Medulla oblongata (tissue), 1 donor: ENCODE measurements at regions not wholly inside any gene's neighbourhood (a gene's known extent, or its start where the extent isn't known, plus 50 kb on each side); places are given as distances from the start of the nearest gene placed in this dataset.
A peak's percentile ranks its signal among the peaks of the same experiment; 100 is the strongest.
"Not testable (repeated sequence)": the region's sequence is repeated elsewhere in the genome, so short reads cannot be mapped to it uniquely, and the experiment has no call there.

Experiments used
- DNase-seq: peaks from one replicate; pipeline ENCODE4 v3.0.0-alpha.2; 2015; ENCODE audit errors: extremely low spot score

DNA sequence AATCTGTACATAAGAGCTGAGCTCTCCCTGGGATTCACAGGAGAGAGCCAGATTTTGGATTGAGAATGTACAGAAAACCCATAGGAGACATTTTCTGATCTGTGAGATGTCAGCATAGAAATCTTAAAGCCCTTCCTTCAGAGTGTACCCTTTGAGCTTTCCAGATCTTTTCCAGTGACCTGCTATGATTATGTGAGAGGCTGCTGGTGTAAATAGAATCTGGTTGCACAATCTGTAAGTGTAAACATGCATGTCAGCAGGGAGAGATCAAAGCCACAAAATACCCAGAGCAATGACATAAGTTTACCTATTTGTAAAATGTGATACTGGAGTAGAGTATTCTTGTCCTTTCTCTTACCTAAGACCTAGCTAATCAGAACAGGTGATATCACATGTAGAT lies 471.9 kb downstream of the FOXD4L5 start:
- not testable (repeated sequence) for DNase-seq

DNA sequence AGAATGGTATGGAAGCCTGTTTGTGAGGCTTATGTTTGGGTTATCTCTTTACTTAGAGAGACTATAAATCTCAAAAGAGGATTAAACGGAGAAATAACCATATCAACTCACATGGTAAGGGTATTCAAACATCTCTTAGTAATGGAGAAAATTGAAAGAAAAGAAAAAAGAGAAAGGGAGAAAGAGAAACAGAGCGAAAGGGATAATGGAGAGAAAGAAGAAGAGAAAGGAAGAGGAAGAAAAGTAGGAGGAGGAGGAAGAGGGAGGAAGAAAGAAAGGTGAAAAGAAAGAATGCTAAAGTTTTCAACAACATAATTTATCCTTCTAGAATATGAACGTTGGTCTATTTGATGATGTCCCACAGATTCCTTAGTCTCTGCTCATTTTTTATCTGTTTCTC lies 506.3 kb downstream of the FOXD4L5 start:
- not testable (repeated sequence) for DNase-seq

GRCh38 chr9:64776269-64776668 lies 508.7 kb downstream of the FOXD4L5 start:
- DNase-seq, result not testable (repeated sequence)

- peak; percentile 1 for DNase-seq
Observed at GRCh38 chr9:64774813-64775793, 509.9 kb downstream of the FOXD4L5 start.

DNA sequence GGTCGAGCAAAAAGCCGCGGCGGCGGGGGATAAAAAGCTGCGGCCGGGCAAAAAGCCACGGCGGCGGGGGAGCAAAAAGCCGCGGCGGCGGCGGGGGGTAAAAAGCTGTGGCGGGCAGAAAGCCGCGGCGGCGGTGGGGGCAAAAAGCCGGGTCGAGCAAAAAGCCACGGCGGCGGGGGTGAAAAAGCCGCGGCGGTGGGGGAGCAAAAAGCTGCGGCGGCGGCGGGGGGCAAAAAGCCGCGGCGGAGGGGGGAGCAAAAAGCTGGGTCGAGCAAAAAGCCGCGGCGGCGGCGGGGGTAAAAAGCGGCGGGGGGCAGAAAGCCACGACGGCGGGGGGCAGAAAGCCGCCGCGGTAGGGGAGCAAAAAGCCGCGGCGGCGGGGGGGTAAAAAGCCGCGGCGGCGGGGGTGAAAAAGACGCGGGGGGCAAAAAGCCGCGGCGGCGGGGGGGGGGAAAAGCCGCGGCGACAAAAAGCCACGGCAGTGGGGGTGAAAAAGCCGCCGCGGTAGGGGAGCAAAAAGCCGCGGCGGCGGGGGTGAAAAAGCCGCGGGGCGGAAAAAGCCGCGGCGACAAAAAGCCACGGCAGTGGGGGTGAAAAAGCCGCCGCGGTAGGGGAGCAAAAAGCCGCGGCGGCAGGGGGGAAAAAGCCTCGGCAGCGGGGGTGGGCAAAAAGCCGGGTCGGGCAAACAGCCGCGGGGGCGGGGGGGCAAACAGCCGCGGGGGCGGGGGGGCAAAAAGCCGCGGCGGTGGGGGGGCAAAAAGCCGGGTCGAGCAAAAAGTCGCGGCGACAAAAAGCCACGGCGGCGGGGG lies 510.8 kb downstream of the FOXD4L5 start:
- DNase-seq, result not testable (repeated sequence)

DNA sequence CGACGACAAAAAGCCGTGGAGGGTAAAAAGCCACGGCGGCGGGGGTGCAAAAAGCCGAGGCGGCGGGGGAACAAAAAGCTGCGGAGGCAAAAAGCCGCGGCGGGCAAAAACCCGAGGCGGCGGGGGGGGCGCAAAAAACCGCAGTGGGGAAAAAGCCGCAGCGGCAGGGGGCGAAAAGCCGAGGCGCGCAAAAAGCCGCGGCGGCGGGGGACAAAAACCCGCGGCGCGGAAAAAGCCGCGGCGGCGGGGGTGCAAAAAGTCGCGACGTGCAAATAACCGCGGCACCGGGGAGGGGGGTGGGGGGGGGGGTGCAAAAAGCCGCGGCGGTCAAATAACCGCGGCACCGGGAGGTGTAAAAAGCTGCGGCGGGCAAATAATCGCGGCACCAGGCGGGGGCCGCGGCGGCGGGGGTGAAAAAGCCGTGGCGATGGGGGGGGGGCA lies 511.5 kb downstream of the FOXD4L5 start:
- DNase-seq, result peak; percentile 1

DNA sequence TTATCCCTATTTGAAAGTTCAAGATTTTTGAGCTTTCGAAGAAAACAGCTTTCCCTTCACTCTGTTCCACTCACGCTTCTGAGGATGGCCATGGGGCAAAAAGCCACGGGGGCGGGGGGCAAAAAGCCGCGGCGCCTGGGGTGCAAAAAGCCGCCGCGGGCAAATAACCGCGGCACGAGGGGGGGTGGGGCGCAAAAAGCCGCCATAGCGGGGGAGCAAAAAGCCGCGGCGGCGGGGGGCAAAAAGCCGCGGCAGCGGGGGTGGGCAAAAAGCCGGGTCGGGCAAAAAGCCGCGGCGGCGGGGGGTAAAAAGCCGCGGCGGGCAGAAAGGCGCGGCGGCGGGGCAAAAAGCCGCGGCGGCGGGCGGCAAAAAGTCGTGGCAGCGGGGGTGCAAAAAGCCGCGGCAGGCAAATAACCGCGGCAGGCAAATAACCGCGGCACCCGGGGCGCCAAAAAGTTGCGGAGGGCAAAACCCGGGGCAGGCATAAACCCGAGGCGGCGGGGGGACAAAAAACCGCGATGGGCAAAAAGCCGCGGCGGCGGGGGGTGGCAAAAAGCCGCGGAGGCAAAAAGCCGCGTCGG lies 512.2 kb downstream of the FOXD4L5 start:
- not testable (repeated sequence) for DNase-seq

GRCh38 chr9:64772123-64772736 lies 512.8 kb downstream of the FOXD4L5 start:
- not testable (repeated sequence) for DNase-seq
